Stimulated activated CD4-positive, alpha-beta T cell treated with anti-CD3 and anti-CD28 coated beads, Interleukin-15, amount 100 ng/mL, for 48 hours (primary cell): ENCODE measurements at regions not wholly inside any gene's neighbourhood (a gene's known extent, or its start where the extent isn't known, plus 50 kb on each side); places are given as distances from the start of the nearest gene placed in this dataset.
"Not testable (repeated sequence)": the region's sequence is repeated elsewhere in the genome, so short reads cannot be mapped to it uniquely, and the experiment has no call there.

ENCODE experiments used
- DNase-seq, 2 donors: peaks; one replicate each; pipeline ENCODE4 v3.0.0-alpha.2; 2020; ENCODE audit warnings: low read depth in 2 of 2

DNA sequence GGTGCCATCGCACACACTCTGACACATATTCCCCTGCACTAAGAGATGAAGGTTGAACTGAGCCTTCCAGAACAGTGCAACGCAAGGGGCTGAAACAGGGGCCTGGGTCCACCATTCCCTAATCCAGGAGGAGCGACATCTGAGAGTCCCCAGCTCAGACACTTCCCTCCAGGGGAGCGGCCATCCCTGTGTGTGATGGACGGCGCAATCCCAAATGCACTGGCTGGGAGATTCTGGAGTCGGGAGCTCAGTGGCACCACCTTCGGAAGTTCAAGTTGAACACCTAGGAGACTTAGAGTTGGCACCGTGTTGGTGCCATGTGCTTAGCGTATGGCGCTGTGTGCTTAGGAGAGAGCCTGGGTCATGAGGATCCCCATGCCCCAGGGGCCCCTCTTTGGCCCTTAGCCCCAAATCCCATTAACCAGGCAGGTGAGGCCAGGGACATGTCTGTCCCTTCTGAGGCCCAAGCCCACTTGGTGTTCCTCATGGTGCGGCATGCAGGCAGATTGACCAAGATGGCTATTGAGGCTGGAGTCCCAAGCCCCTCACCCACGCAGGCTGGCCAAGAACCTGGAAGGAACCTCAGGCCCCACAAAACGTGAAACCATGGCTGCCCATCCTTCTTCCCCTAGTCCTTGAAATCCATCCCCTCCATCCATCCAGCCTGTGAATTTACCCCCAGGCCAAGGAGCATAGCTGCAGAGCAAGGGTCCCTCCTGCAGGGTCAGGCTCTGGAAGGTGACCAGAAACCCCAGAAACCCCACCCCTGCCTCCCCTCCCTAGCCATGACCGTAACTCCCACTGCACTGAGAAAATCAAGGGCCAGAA lies 114.1 kb upstream of the OTOS start:
- DNase-seq: no peak

DNA sequence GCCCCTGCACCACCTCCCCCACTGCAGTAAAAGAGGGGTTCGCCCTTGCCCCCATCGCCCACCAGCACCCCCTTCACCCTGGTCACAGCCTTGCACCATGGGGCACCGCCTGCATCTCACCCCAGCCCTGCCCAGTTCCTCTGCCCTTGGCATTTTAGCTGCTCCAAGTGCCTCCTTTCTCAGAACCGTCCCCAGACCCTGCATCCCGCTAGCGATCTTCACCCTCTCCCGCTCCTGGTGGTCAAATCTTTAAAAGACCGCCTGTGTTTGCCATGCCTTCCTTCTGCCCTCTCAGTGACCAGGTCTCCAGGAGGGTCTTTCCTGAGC lies 114.7 kb upstream of the OTOS start:
- no peak for DNase-seq

GRCh38 chr2:240255811-240256703 lies 115.6 kb upstream of the OTOS start:
- DNase-seq: no peak

DNA sequence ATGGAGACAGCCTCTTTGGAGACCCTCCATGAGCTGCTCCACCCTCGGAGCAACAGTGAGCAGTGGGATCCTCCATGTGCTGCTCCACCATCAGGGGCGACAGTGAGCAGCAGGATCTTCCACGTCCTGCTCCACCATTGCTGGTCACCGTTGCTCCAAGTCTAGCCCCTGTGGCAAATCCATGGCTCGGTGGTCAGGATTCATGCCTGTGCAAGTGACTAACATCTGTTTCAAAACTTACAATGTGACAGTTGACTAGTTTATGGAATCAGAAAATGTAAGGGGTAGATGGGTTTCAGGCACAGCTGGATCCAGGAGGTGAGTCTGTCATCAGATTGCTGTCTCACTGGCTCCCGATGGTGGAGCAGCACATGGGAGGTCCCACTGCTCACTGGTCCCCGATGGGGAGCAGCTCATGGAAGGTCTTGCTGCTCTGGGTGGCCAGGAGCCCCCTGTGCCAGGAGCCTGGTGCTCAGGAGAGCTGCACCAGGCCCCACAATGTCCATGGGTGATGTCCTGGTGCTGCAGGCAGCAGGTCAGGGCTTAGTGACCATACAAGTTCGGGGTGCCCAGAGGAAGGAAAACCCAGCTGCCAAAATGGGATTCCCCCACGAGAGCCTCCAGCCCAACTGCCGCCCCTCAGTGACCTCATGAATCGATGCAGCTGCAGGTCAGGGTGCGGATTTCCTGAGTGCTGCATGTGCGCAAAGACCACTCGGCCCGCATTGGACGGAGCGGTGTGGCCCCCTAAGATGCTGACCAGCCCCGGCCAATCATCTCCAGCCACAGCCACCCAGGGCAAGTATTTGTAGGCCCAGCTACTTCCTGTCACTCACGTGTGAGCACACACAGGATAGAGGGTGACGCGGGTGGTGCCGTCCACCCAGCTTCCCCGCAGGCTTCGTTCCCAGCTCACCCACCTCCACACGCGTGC lies 116.5 kb upstream of the OTOS start:
- no peak for DNase-seq

DNA sequence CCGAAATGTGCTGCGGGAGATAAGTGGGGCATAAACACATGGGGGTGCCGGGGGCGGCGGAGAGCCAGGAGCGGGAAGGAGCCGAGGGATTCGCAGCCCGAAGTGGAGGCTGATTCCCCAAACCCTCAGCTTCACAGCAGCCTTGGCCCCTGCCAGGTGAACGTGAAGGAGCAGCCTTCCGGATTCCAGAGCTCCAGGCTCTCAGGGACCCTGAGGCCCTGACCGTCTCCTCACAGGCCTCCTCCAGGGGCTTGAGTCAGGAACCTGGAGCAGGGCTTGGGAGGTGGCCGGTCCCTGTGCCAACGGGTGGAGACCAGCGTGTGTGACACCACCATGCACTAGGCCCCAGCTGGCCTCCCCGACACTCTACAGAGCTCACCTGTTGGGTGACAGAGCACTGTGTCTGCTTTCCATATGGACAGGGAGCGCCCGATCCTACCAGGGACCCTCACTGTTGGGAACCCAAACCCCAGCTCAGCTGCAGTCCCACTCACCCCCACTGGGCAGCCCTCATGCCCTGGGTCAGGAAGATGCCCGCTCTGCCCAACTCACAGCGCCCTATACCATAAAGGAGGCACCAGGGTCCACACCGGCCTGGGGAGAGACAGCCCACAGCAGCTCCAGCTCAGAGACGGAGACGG lies 117.6 kb upstream of the OTOS start:
- no peak for DNase-seq

- DNase-seq: no peak
Observed at GRCh38 chr2:240258685-240259084, 118.2 kb upstream of the OTOS start.

DNA sequence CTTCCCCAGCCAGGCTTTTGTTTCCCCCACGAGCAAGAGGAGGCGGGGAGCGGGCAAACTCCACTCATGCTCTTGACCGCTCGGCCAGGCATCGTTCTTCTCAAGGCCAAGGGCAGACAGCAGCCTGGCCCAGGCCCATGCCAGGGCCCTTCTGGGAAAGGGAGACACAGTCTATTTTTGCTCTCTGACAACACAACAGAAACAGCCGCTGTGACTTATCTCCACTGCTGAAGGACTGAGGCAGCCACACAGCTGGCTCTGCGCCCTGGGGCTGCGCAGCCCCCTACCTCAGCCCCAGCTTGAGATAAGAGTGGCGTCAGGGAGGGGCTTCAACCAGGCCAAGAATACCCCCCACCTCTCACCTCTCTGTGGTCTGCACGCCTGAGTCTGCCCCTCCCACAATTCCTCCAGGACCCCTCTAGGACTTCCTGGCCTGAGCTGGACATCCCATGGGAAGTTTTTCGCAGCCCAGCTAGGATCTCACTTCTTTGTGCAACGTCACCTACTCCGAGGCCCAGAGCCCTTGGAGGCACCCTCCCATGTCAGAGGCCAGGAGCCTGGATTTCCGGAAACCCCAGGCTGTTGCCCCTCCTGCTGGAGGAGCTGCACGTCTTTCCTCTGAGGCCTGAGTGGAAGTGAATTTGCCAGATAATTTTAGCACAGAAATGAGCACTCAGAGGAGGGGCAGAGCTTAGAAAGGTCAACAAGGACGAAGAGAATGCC lies 118.9 kb upstream of the OTOS start:
- DNase-seq: no peak

- DNase-seq: no peak
Observed at GRCh38 chr2:240259924-240260529, 119.6 kb upstream of the OTOS start.

- no peak for DNase-seq
Observed at GRCh38 chr2:240260664-240261063, 120.2 kb upstream of the OTOS start.

GRCh38 chr2:240262578-240262977 lies 122.1 kb upstream of the OTOS start:
- DNase-seq: not testable (repeated sequence)

- no peak for DNase-seq
Observed at GRCh38 chr2:240269380-240269779, 128.9 kb upstream of the OTOS start.

DNA sequence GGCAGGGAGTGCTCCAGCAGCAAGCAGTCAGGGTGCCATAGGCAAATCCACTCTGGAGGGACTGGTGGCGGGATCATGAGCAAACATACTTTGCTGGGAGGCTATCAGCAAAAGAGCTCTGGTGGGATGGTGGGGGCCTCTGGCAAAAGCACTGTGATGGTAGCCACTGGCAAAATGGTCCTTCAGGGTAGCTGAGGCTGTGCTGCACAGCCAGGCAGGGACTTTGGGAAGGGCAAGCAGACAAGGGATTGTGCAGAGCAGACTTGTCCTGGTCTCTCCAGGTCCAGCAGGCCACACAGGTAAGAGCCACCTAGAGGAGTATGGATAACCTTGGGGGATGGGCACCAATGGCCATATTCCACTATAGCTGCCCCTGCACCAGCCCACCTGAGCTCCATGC lies 129.4 kb upstream of the OTOS start:
- no peak for DNase-seq

DNA sequence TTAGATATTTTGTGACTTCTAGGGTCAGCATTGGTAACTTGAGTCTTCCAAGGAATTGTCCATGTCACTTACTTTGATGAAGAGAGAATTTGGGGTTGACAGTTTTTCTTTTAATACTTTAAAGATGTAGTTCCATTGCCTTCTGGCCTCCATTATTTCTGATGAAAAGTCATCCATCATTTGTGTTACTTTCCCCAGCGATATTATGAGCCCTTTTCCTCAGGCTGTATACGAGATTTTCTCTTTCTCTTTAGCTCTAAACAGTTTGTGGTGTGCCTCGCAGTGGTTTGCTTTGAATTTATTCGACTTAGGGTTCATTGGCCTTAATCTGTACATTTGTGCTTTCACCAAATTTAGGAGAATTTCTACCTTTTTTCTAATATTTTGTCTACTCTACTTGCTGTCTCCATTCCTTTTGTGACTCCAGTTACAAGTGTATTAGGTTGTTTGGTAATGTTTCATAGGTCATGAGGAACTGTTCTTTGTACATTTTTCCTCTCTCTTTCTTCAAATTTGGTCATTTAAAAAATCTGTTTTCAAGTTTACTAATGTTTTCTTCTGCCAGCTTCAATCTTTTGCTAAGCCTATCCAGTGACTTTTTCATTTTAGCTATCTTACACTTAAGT lies 131.4 kb upstream of the OTOS start:
- no peak for DNase-seq

DNA sequence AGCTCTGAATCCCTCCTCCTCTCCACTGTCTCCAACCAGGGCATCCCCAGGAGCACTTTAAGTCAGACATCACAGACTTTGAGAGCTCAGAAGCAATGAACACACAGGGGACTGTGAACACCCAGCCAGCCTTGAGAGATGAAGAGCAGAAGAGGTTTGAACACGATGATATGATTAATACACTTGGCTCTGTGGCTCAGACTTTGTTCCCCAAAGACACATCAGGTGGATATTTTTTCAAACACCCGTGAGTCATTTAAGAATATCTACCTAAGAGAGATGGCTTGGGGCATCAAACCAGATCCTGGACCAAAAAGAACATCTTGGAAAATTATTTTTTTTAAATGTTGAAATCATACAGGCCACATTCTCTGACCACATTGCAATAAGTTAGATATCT lies 134.9 kb upstream of the OTOS start:
- no peak for DNase-seq

- DNase-seq: no peak
Observed at GRCh38 chr2:240277073-240277806, 136.8 kb upstream of the OTOS start.

GRCh38 chr2:240277807-240278522 lies 137.5 kb upstream of the OTOS start:
- no peak for DNase-seq

DNA sequence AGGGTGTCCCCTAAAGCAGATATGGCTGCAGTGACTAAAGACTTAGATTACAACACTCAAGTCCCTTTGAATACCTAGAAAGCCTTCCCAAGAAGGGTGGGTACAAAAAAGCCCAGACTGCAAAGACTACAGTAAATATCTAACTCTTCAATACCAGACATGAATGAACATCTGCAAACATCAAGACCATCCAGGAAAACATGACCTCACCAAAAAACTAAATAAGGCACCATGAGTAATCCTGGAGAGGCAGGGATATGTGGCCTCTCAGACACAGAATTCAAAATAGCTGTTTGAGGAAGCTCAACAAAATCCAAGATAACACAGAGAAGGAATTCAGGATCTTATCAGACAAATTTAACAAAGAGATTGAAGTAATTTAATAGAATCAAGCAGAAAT lies 138.2 kb upstream of the OTOS start:
- no peak for DNase-seq

- DNase-seq: no peak
Observed at GRCh38 chr2:240280621-240281020, 140.2 kb upstream of the OTOS start.
